ENCODE measurements at regions not wholly inside any gene's neighbourhood (a gene's known extent, or its start where the extent isn't known, plus 50 kb on each side); places are given as distances from the start of the nearest gene placed in this dataset.

- no peak for DNase-seq (ENCODE audit: low spot score)
These were observed 428.8 kb downstream of the BRINP1 start for GRCh38 chr9:118940473-118940872.

DNA sequence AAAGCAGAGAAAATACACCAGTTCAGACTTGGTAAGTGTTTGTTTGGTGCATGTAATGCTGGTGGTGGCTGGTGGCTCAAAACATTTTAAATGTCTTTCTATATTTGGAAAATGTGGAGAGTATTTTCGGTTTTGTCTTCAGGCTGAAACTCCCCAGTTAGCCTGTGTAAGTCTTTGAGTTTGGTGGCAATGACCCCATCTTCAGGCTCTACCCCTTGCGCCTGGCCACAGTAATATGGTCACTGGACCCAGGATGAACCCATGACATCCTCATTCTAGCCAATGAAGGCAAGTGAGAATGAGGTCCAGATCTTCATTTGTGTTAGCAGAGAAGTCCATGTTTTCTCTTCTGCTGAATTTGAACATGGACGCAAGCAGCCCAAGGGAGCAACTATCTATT is 422.6 kb downstream of the BRINP1 start:
- DNase-seq (ENCODE audit: low spot score): no peak

- DNase-seq (ENCODE audit: low spot score): no peak
These were observed 414.4 kb downstream of the BRINP1 start for GRCh38 chr9:118954857-118955256.

DNA sequence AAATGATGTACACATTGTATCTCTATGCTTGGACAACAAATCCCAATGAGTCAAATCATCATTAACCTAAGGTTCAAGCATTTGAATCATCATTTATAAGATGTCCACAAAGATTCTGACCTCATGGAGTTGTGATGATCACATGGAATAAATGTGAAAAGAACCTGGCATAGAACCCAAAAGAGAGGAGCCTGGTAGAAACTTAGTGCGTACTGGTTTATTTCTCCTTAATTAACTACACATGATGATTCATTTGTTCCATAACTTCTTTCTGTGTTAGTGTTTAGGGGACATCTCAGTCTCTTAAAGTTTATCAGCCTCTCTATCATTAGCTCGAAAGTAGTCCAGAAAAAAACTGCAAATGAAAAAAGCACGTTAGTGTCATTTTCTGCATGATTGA is 411.6 kb downstream of the BRINP1 start:
- DNase-seq (ENCODE audit: low spot score): no peak

DNA sequence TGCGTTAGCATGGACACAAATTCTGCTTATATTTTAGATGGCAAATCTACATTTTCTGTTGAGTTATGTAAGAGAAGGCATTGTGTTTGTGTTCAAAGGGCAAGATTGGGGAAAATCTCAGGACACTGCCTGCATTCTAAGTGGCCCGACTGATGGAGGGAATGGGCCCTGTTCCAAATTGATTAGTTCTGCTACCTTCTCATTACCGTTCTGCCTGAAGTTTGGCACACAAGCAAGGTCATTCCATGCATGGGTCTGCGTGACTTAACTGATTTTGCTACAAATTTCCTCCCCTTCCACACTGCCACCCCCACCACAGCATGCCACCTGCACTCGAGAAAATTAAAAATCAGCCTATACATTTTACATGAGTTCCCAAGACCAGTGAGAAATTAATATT is 409.9 kb downstream of the BRINP1 start:
- DNase-seq (ENCODE audit: low spot score): no peak

DNA sequence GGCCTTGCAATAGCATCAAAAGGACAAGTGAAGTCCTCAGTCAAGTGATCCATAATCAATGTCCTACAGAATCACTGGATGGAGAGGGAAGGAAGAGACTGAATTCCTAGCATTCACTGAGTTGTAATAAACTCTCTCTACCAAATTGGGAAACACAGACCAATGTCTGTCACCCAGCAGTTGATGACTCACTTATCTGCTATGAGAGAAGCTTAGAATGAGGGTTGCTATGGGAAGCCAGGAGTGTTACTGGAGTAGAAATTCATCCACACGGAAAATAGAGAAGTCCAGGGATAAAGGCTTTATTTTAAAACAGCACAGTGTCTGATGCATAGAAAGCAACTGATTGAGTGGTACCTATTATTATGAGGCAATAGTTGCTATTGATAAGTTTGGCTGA is 407.4 kb downstream of the BRINP1 start:
- no peak for DNase-seq (ENCODE audit: low spot score)

- DNase-seq (ENCODE audit: low spot score): no peak
These were observed 406.8 kb downstream of the BRINP1 start for GRCh38 chr9:118962426-118962825.

DNA sequence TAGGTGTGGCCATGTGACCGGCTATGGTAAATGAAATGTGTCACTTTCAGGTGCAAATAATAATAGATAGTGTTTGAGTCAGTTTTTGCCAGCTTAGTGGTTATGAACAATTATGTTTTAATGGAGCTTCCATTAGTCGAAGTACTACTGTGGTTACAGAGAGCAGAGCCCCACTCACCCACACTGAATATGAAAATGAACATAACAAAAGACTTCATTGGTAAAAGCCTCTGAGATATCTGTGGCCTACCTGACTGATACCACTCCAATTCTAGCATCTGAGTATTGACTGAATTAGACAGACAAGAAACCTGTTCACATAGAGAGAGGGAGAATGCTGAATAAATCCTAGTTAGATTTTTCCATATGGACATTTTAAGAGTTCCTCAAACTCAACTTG is 405.6 kb downstream of the BRINP1 start:
- no peak for DNase-seq (ENCODE audit: low spot score)

GRCh38 chr9:118967901-118968300 is 401.3 kb downstream of the BRINP1 start:
- no peak for DNase-seq (ENCODE audit: low spot score)

DNA sequence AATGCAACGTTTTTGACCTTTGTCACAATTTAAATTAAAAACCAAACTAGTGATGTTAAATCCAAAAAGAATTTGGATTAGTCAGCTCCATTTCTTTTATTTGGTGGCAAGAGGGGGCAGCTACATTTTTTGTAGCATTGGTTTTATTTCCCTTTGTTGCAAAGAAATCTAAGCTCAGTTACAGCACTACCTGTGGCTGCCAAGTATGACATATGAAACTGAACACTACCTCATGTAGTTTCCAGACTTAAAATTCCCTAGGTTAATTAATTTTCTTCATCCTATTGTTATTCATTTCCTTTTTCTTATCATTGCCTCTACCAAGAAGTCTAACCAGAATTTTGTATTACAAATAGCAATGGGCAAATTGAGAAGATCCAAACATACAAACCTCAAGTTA is 393.5 kb downstream of the BRINP1 start:
- no peak for DNase-seq (ENCODE audit: low spot score)

DNA sequence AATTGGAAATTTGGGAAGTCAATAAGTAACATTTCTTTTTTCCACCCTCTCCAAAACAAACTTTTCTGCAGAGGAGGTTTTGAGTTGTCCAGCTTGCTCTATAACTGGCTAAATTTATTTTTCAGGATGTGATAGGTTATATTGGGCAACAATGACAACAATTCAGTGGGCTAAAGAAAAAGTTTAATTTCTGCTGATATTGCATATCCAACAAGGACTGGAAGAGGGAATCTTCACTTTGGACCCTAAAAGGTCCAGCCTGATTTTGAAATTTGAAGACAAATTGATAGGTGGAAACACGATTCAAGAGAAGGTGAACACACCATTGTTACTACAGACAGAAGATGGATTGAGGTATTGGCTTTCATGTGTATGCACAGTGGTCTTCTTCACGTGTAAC is 393.1 kb downstream of the BRINP1 start:
- no peak for DNase-seq (ENCODE audit: low spot score)

DNA sequence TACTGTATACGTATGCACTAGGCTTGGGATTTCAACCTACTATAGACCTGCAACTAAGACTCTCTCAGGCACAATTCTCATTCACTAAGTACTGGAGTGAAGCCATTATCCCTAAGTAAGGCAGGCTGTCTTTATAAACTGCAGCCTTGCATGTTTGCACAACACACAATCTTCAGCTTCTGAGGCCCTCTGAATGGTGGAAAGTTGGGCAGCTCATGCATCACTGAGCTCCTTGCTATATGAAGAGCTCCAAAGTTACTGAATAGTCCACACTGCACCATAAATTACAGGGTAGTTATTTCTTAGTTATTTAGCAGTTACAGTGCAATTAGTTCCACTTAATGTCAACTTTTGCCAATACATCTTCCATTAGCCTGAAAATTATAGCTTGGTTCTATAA is 384.6 kb downstream of the BRINP1 start:
- DNase-seq (ENCODE audit: low spot score): no peak

DNA sequence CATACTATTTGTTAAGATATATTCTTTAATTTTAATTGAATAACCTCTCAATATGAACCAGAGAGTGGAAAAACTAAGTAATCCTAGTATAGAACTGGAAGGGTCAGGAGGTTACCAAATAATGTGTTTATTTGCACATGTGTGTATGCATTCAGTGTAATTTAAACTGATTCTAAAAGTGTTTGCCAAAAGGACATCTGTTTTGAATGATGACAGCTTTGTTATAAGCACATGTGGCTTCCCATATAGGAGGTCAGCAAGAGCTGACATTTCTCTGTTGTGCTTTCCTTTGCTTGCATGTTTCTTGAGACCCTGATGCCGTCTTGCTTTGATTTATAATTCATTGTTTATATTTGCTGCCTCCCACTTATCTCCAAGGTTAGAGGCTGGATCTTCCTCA is 383.4 kb downstream of the BRINP1 start:
- no peak for DNase-seq (ENCODE audit: low spot score)

GRCh38 chr9:118987167-118987566 is 382.1 kb downstream of the BRINP1 start:
- no peak for DNase-seq (ENCODE audit: low spot score)

GRCh38 chr9:118990949-118991348 is 378.3 kb downstream of the BRINP1 start:
- DNase-seq (ENCODE audit: low spot score): no peak

DNA sequence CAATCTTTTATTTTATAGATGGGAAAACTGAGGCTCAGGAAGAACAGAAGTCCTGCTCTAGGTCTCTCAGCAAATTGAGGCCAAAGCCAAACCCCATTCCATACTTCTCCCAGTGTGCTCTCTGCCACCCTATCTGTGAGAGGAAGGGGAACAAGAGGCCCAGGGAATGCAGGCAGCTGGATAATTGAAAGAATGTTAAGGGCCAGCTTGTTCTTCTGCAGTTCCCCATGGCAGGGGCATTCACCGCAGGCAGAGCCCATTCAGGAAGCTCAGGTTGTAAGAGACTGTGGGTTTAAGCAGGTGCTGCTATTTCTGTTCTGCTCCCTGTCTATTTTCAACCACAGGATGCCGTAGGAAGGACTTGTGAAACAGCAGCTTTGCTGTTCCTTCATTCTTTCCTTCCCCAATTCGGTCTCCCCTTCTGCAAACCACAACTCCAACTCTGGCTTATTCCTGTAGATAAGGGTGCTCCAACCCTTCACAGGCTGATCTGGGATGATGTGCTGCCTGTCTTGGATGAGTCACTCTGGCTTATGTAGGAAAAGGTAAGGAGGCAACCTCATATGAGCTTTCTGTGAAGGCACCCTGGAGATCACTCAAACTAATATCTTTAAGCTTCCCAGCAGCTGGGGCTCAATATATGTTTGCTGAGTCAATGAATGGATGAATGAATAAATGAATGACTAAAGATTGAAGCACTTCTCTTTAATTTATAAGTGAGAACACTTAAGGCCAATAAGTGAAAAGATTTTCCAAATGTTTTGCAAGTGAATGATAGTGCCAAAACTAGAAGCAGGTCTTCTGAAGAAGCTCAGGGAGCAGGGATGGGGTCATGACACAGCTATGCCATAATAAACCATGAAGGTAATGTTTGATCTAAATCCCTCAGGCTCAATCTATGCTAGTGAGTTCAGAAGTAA is 377.6 kb downstream of the BRINP1 start:
- DNase-seq (ENCODE audit: low spot score): no peak

DNA sequence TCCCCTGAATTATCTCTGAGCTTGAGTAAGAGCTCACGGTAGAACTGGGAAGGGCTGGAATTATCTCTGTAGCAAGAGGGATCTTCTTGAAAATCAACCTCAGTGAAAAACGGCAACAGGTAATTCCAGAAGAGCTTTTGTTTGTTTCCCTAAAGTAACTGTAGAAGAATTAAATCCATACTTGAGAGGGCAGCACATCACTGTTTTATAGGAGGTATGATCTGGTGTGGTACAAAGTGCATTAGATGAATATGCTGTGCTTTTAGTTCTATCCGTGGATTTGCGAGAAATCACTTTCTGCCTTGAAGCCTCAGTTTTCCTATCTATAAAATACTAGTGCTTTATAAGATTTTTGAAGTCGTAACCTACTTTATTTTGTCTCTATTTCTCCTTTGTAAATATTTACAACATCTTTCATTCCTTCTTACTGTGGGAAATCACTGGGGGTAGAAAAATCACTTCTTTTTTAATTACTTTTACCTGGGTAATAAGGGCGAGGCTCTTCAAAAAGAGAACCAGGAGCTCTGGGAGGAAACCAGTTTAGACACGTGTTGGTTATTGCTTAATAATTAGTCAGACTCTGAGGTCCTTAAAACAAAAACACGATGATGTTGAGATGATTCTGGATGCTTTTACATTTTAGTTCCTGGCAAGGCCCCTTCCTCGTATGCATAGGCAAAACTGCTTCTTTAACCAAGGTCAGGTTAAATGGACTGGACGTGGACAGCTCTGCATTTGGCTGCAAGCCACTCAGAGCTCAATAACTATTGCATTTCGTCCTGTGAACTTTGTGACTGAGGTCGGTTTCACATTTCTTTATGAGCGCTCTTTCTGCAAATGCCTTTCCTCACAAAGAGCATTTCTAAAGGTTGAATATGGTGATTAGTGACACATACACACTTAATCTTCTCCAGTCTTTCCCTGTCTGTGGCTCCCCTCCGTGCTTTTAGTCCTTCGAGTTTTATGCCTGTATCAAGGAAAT is 376.1 kb downstream of the BRINP1 start:
- no peak for DNase-seq (ENCODE audit: low spot score)

- DNase-seq (ENCODE audit: low spot score): no peak
These were observed 375.3 kb downstream of the BRINP1 start for GRCh38 chr9:118993965-118994364.

GRCh38 chr9:119002491-119002890 is 366.7 kb downstream of the BRINP1 start:
- DNase-seq (ENCODE audit: low spot score): no peak

DNA sequence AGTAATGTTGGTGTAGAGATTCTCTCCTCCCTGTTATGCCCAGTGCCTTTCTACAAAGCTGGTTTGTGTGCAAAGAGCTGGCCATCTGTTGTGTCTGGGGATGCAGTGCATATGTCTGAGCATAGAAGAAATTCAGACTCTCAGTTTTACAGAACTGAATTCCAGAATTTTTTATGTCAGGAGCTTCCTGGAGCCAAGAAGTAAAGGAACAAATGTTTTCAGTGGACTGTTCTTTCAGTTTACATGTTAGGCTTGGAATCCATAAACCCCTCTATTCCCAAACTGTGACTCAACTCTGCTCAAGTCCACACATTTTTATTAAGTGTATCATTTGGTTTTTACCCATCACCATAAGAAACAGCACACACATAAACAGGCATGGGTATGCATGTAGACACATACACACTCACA is 366.0 kb downstream of the BRINP1 start:
- no peak for DNase-seq (ENCODE audit: low spot score)

- no peak for DNase-seq (ENCODE audit: low spot score)
These were observed 365.2 kb downstream of the BRINP1 start for GRCh38 chr9:119003882-119004617.

- no peak for DNase-seq (ENCODE audit: low spot score)
These were observed 364.6 kb downstream of the BRINP1 start for GRCh38 chr9:119004618-119004990.
